Fibroblast of skin of back (primary cell): ENCODE measurements at regions not wholly inside any gene's neighbourhood (a gene's known extent, or its start where the extent isn't known, plus 50 kb on each side); places are given as distances from the start of the nearest gene placed in this dataset.
"Not testable (repeated sequence)": the region's sequence is repeated elsewhere in the genome, so short reads cannot be mapped to it uniquely, and the experiment has no call there.

ENCODE experiments used
- DNase-seq: peaks from one replicate; pipeline ENCODE4 v3.0.0-alpha.2; 2013

- DNase-seq, result no peak
Observed at GRCh38 chr9:42378418-42378815, 195.0 kb downstream of the SPATA31A6 start.

- DNase-seq, result peak; percentile 35
Observed at GRCh38 chr9:42379602-42380001, 196.1 kb downstream of the SPATA31A6 start.

- DNase-seq, result not testable (repeated sequence)
Observed at GRCh38 chr9:42384585-42384984, 201.1 kb downstream of the SPATA31A6 start.

GRCh38 chr9:42385574-42386120 lies 202.2 kb downstream of the SPATA31A6 start:
- not testable (repeated sequence) for DNase-seq

GRCh38 chr9:42386477-42386876 lies 203.0 kb downstream of the SPATA31A6 start:
- no peak for DNase-seq

GRCh38 chr9:42388146-42388690 lies 204.8 kb downstream of the SPATA31A6 start:
- no peak for DNase-seq

- DNase-seq, result no peak
Observed at GRCh38 chr9:42388846-42389245, 205.4 kb downstream of the SPATA31A6 start.

- DNase-seq, result not testable (repeated sequence)
Observed at GRCh38 chr9:42392773-42393455, 209.5 kb downstream of the SPATA31A6 start.

- DNase-seq, result no peak
Observed at GRCh38 chr9:42396318-42396717, 212.9 kb downstream of the SPATA31A6 start.

GRCh38 chr9:42397336-42397735 lies 213.9 kb downstream of the SPATA31A6 start:
- peak; percentile 97 for DNase-seq

GRCh38 chr9:42402919-42403318 lies 219.5 kb downstream of the SPATA31A6 start:
- not testable (repeated sequence) for DNase-seq

- DNase-seq, result not testable (repeated sequence)
Observed at GRCh38 chr9:42409581-42409980, 226.1 kb downstream of the SPATA31A6 start.

- not testable (repeated sequence) for DNase-seq
Observed at GRCh38 chr9:42412354-42412753, 228.9 kb downstream of the SPATA31A6 start.

GRCh38 chr9:42414865-42415264 lies 231.4 kb downstream of the SPATA31A6 start:
- not testable (repeated sequence) for DNase-seq

- not testable (repeated sequence) for DNase-seq
Observed at GRCh38 chr9:42419652-42420051, 236.2 kb downstream of the SPATA31A6 start.

GRCh38 chr9:42420324-42420723 lies 236.9 kb downstream of the SPATA31A6 start:
- not testable (repeated sequence) for DNase-seq

- not testable (repeated sequence) for DNase-seq
Observed at GRCh38 chr9:42421630-42422029, 238.2 kb downstream of the SPATA31A6 start.

GRCh38 chr9:42430674-42431615 lies 247.5 kb downstream of the SPATA31A6 start:
- peak; percentile 96 for DNase-seq

- DNase-seq, result not testable (repeated sequence)
Observed at GRCh38 chr9:42431616-42432010, 248.2 kb downstream of the SPATA31A6 start.

- DNase-seq, result peak; percentile 28
Observed at GRCh38 chr9:42434844-42435714, 251.6 kb downstream of the SPATA31A6 start.

- peak; percentile 9 for DNase-seq
Observed at GRCh38 chr9:42435715-42436342, 252.4 kb downstream of the SPATA31A6 start.
